ENCODE measurements at regions not wholly inside any gene's neighbourhood (a gene's known extent, or its start where the extent isn't known, plus 50 kb on each side); places are given as distances from the start of the nearest gene placed in this dataset.

GRCh38 chr1:86247597-86248279 is 91.2 kb upstream of the COL24A1 start:
- no peak for DNase-seq
- no peaks in the 10 kb centered on the region for H3K4me1 Mint-ChIP-seq
- ChIA-PET CTCF (no interaction called here), POLR2A (no interaction called here)
- no peaks in the 10 kb centered on the region for H3K27me3 Mint-ChIP-seq
- no peaks in the 10 kb centered on the region for H3K9me3 Mint-ChIP-seq
- H3K27ac Mint-ChIP-seq = no peak overlapping the region
- no peaks in the 10 kb centered on the region for H3K36me3 Mint-ChIP-seq (ENCODE audit: low read depth)
- no peak overlapping the region for H3K4me3 Mint-ChIP-seq

- Mint-ChIP-seq H3K27me3 (no peaks in the 10 kb centered on the region), H3K4me1 (no peaks in the 10 kb centered on the region), H3K9me3 (no peaks in the 10 kb centered on the region), H3K36me3 (ENCODE audit: low read depth) (no peaks in the 10 kb centered on the region), H3K4me3 (no peak overlapping the region), H3K27ac (no peak overlapping the region)
- ChIA-PET CTCF (interaction anchor here (0.7 kb wide), 1 partner anchor 238 kb away, joined by 5 read pairs; no protein-coding TSS in a partner anchor), POLR2A (no interaction called here)
- DNase-seq = no peak
These were observed 89.1 kb upstream of the COL24A1 start for GRCh38 chr1:86245566-86246190.

GRCh38 chr1:86239894-86240293 is 83.3 kb upstream of the COL24A1 start:
- H3K4me3 Mint-ChIP-seq = no peak overlapping the region
- H3K36me3 Mint-ChIP-seq (ENCODE audit: low read depth) = no peaks in the 10 kb centered on the region
- no peaks in the 10 kb centered on the region for H3K27me3 Mint-ChIP-seq
- no peak overlapping the region for H3K27ac Mint-ChIP-seq
- POLR2A ChIA-PET = no interaction called here
- no peaks in the 10 kb centered on the region for H3K4me1 Mint-ChIP-seq
- CTCF ChIA-PET = no interaction called here
- H3K9me3 Mint-ChIP-seq = no peaks in the 10 kb centered on the region
- DNase-seq = no peak

GRCh38 chr1:86239490-86239889 is 82.9 kb upstream of the COL24A1 start:
- no peak overlapping the region for H3K4me3 Mint-ChIP-seq
- ChIA-PET CTCF (no interaction called here), POLR2A (no interaction called here)
- H3K27ac Mint-ChIP-seq = no peak overlapping the region
- no peaks in the 10 kb centered on the region for H3K36me3 Mint-ChIP-seq (ENCODE audit: low read depth)
- H3K4me1 Mint-ChIP-seq = no peaks in the 10 kb centered on the region
- no peaks in the 10 kb centered on the region for H3K27me3 Mint-ChIP-seq
- no peak for DNase-seq
- H3K9me3 Mint-ChIP-seq = no peaks in the 10 kb centered on the region

DNA sequence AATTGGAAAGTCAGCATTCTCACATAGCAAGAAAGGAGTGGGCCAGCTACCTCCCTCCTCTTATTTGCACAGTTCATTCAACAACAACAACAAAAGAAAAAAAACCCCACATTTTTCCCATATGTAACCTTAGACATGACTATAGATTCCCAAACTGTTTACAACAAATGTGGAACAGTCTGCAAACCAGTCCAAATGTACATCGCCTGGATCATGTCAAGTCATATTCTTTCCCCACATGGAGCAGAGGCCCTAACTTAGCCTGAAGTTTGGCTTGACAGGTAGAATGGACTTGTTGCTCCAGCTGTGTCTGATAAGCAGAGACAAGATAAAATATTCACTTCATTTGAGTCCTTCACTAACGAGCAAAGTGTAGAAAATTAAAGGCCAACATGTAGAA is 81.7 kb upstream of the COL24A1 start:
- H3K4me3 Mint-ChIP-seq = no peak overlapping the region
- no peaks in the 10 kb centered on the region for H3K36me3 Mint-ChIP-seq (ENCODE audit: low read depth)
- H3K27ac Mint-ChIP-seq = no peak overlapping the region
- CTCF ChIA-PET = no interaction called here
- no peaks in the 10 kb centered on the region for H3K27me3 Mint-ChIP-seq
- no peaks in the 10 kb centered on the region for H3K9me3 Mint-ChIP-seq
- no peaks in the 10 kb centered on the region for H3K4me1 Mint-ChIP-seq
- POLR2A ChIA-PET = no interaction called here
- no peak for DNase-seq

- Mint-ChIP-seq H3K4me1 (no peaks in the 10 kb centered on the region), H3K36me3 (ENCODE audit: low read depth) (no peaks in the 10 kb centered on the region), H3K27me3 (no peaks in the 10 kb centered on the region), H3K9me3 (no peaks in the 10 kb centered on the region), H3K4me3 (no peak overlapping the region), H3K27ac (no peak overlapping the region)
- CTCF ChIA-PET = no interaction called here
- POLR2A ChIA-PET = no interaction called here
- DNase-seq = no peak
These were observed 79.3 kb upstream of the COL24A1 start for GRCh38 chr1:86235852-86236251.

GRCh38 chr1:86233403-86233802 is 76.8 kb upstream of the COL24A1 start:
- Mint-ChIP-seq H3K9me3 (no peaks in the 10 kb centered on the region), H3K27ac (no peak overlapping the region), H3K4me3 (no peak overlapping the region), H3K4me1 (no peaks in the 10 kb centered on the region), H3K27me3 (no peaks in the 10 kb centered on the region), H3K36me3 (ENCODE audit: low read depth) (no peaks in the 10 kb centered on the region)
- no peak for DNase-seq
- CTCF ChIA-PET = no interaction called here
- POLR2A ChIA-PET = no interaction called here

- no peaks in the 10 kb centered on the region for H3K9me3 Mint-ChIP-seq
- CTCF ChIA-PET = no interaction called here
- H3K36me3 Mint-ChIP-seq (ENCODE audit: low read depth) = no peaks in the 10 kb centered on the region
- POLR2A ChIA-PET = no interaction called here
- H3K27ac Mint-ChIP-seq = no peak overlapping the region
- H3K4me1 Mint-ChIP-seq = no peaks in the 10 kb centered on the region
- H3K27me3 Mint-ChIP-seq = no peaks in the 10 kb centered on the region
- no peak for DNase-seq
- H3K4me3 Mint-ChIP-seq = no peak overlapping the region
These were observed 74.5 kb upstream of the COL24A1 start for GRCh38 chr1:86231076-86231475.

- Mint-ChIP-seq H3K4me3 (no peak overlapping the region), H3K4me1 (no peaks in the 10 kb centered on the region), H3K36me3 (ENCODE audit: low read depth) (no peaks in the 10 kb centered on the region), H3K9me3 (no peaks in the 10 kb centered on the region), H3K27me3 (no peaks in the 10 kb centered on the region), H3K27ac (no peak overlapping the region)
- CTCF ChIA-PET = no interaction called here
- DNase-seq = no peak
- POLR2A ChIA-PET = no interaction called here
These were observed 72.9 kb upstream of the COL24A1 start for GRCh38 chr1:86229405-86229975.

DNA sequence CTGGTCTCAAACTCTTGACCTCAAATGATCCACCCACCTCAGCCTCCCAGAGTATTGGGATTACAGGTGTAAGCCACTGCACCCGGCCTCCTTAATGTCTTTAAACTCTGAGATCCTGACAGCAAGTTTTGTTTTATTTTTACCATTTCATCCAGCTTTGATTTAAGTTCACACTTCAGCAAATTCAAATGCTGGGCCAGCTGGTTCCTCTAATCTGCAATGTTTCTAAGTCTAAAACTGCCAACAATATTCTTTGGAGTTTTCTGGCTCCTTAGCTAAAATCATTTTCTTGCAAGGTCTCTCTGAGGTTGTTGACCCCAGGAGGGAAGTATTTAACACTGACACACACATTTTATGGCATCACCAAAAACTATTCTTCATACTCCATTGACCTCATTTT is 72.0 kb upstream of the COL24A1 start:
- no peaks in the 10 kb centered on the region for H3K4me1 Mint-ChIP-seq
- no peaks in the 10 kb centered on the region for H3K27me3 Mint-ChIP-seq
- no peaks in the 10 kb centered on the region for H3K9me3 Mint-ChIP-seq
- H3K36me3 Mint-ChIP-seq (ENCODE audit: low read depth) = no peaks in the 10 kb centered on the region
- ChIA-PET CTCF (no interaction called here), POLR2A (no interaction called here)
- H3K27ac Mint-ChIP-seq = no peak overlapping the region
- H3K4me3 Mint-ChIP-seq = no peak overlapping the region
- no peak for DNase-seq

DNA sequence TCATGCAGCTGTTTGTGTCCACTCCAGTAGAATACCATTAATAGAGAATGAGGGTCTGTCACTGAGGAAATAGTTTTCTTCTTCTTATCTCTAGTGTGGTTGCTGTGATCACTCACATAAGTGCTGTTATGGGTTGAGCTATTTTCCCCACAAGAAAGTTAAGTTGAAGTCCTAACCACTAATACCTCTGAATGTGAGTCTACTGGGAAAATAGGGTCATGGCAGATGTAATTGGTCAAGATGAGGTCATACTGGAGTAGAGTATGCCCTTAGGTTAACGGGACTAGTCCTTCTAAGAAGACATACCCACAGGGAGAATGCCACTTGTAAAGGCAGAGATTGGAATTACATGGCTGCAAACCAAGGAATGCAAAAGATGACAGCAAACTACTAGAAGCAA is 70.5 kb upstream of the COL24A1 start:
- Mint-ChIP-seq H3K27ac (no peak overlapping the region), H3K4me1 (no peaks in the 10 kb centered on the region), H3K36me3 (ENCODE audit: low read depth) (no peaks in the 10 kb centered on the region), H3K4me3 (no peak overlapping the region), H3K27me3 (no peaks in the 10 kb centered on the region), H3K9me3 (no peaks in the 10 kb centered on the region)
- no peak for DNase-seq
- CTCF ChIA-PET = no interaction called here
- POLR2A ChIA-PET = no interaction called here

GRCh38 chr1:86226204-86226603 is 69.6 kb upstream of the COL24A1 start:
- Mint-ChIP-seq H3K27ac (no peak overlapping the region), H3K4me3 (no peak overlapping the region), H3K27me3 (no peaks in the 10 kb centered on the region), H3K4me1 (no peaks in the 10 kb centered on the region), H3K36me3 (ENCODE audit: low read depth) (no peaks in the 10 kb centered on the region), H3K9me3 (no peaks in the 10 kb centered on the region)
- POLR2A ChIA-PET = no interaction called here
- no peak for DNase-seq
- CTCF ChIA-PET = no interaction called here

DNA sequence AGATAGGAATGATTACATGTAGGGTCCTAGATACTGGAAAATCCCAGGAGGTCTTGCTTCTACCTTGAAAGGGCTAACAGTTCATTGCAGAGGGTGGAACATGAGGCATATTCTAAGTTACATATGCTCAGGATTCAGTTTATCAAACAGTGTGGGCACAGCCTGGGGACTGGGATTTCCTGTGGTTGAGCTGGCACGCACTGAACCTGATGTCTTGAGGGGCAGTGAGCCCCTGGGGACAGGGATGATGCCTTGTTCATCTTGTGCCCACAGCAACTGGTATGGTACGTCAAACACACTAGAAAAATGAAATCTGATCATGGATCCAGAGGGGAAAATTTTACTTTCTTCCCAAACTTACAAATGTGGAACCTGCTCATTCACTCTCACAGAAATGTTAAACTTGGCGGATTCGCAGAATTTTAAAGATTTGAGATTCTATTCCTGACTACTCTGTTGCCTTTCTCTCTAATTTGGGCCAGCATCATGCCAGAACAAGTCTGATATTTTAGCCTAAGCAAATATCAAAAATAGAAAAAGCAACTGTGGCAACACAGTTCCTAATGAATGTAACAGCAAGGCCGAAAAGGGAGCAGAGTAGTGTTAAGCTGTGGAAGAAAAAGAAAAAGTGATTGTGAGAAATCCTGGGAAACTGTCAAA is 68.2 kb upstream of the COL24A1 start:
- DNase-seq = no peak
- Mint-ChIP-seq H3K36me3 (ENCODE audit: low read depth) (no peaks in the 10 kb centered on the region), H3K27me3 (no peaks in the 10 kb centered on the region), H3K9me3 (no peaks in the 10 kb centered on the region), H3K4me1 (no peaks in the 10 kb centered on the region), H3K4me3 (no peak overlapping the region), H3K27ac (no peak overlapping the region)
- ChIA-PET CTCF (no interaction called here), POLR2A (no interaction called here)

DNA sequence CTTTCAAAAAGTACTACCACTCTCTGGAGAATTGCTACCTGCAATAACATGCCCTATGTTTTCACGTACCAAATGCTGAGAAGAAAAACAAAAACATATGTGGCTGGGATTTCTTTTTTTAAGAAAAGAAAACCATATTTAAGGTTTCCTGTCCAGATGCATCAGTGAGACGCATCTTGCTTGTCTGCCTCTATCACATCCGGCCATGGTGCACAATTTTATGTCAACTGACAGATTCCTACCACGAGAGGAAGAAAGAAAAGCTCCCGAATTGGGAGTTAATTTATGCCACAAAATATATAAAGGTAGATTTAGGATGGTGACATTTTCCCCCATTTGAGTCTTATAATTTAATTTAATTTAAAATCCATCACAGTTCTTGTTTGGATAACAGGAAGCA is 62.3 kb upstream of the COL24A1 start:
- DNase-seq = no peak
- Mint-ChIP-seq H3K27me3 (no peaks in the 10 kb centered on the region), H3K36me3 (ENCODE audit: low read depth) (no peaks in the 10 kb centered on the region), H3K4me3 (no peak overlapping the region), H3K27ac (no peak overlapping the region), H3K4me1 (no peaks in the 10 kb centered on the region), H3K9me3 (no peaks in the 10 kb centered on the region)
- ChIA-PET CTCF (no interaction called here), POLR2A (no interaction called here)

Data from activated CD4-positive, alpha-beta memory T cell treated with anti-CD3 and anti-CD28 coated beads, Interleukin-2, amount 10 ng/mL, durations not matched to agents 7 days and 5 days (primary cell).